Natural killer cell (primary cell): ENCODE measurements at regions not wholly inside any gene's neighbourhood (a gene's known extent, or its start where the extent isn't known, plus 50 kb on each side); places are given as distances from the start of the nearest gene placed in this dataset.

Experiments
- ATAC-seq, 3 donors: fragments of 150-1000 bp in 2 of 3; fragments of 200-7000 bp in 1 of 3; cut with Tn5 transposase; 1 replicate in 1 of 3; 2 replicates in 2 of 3; pipeline ENCODE4 v1.10.0; 2021; ENCODE audit warnings: mild to moderate bottlenecking in 2 of 3, moderate library complexity in 2 of 3
- DNase-seq, 2 donors: peaks; one replicate each; pipeline versions ENCODE4 v3.0.0 to v3.0.0-alpha.2; 2013 to 2021; ENCODE audit warnings: mixed read lengths in 1 of 2
- H3K27ac ChIP-seq: one replicate; pipeline ENCODE4 v1.5.1; 2013; ENCODE audit warnings: mild to moderate bottlenecking, low read length
- H3K27me3 ChIP-seq: one replicate; pipeline ENCODE4 v1.6.1; 2013; ENCODE audit warnings: low read length; ENCODE audit not compliant: control insufficient read depth, insufficient read depth
- H3K36me3 ChIP-seq: one replicate; pipeline ENCODE4 v1.6.1; 2013; ENCODE audit warnings: low read length; ENCODE audit not compliant: control insufficient read depth, insufficient read depth
- H3K4me1 ChIP-seq: one replicate; pipeline ENCODE4 v1.6.1; 2013; ENCODE audit warnings: low read length; ENCODE audit not compliant: control insufficient read depth, insufficient read depth
- H3K4me3 ChIP-seq: one replicate; pipeline ENCODE4 v1.5.1; 2013; ENCODE audit warnings: low read length
- H3K9me3 ChIP-seq: one replicate; pipeline ENCODE4 v1.6.1; 2013; ENCODE audit warnings: low read length; ENCODE audit not compliant: control insufficient read depth, insufficient read depth
- H3K27ac Mint-ChIP-seq, 2 donors: one replicate each; pipeline ENCODE4 v1.8.0; 2022; ENCODE audit warnings: mild to moderate bottlenecking in 2 of 2, mixed read lengths in 2 of 2, moderate library complexity in 1 of 2
- H3K27me3 Mint-ChIP-seq, 2 donors: one replicate each; pipeline ENCODE4 v1.8.0; 2022; ENCODE audit warnings: low read depth in 2 of 2, mixed read lengths in 2 of 2
- H3K36me3 Mint-ChIP-seq: one replicate; pipeline ENCODE4 v1.8.0; 2022; ENCODE audit warnings: mixed read lengths
- H3K4me1 Mint-ChIP-seq, 2 donors: one replicate each; pipeline ENCODE4 v1.8.0; 2022; ENCODE audit warnings: mixed read lengths in 2 of 2
- H3K4me3 Mint-ChIP-seq: one replicate; pipeline ENCODE4 v1.8.0; 2022; ENCODE audit warnings: mild to moderate bottlenecking, moderate library complexity, mixed read lengths
- H3K9me3 Mint-ChIP-seq, 2 donors: one replicate each; pipeline ENCODE4 v1.8.0; 2022; ENCODE audit warnings: mixed read lengths in 2 of 2
- WGBS: methylation state at CpG from one replicate; pipeline ENCODE4 v1.1.7; 2013; ENCODE audit warnings: missing lambda C conversion rate; ENCODE audit not compliant: insufficient coverage; 5-methylcytosine and 5-hydroxymethylcytosine counted together
- intact Hi-C: fragments of 100-400 bp; cut with micrococcal nuclease; formaldehyde crosslinking; loops from one replicate; pipeline ENCODE4 v1.14.2; 2022
- TF ChIP-seq, protein P1 (sequence below): fragments of 200-600 bp; IDR thresholded peaks from one replicate; pipeline ENCODE4 v1.8.0; 2022; ENCODE audit warnings: antibody characterized with exemption

DNA sequence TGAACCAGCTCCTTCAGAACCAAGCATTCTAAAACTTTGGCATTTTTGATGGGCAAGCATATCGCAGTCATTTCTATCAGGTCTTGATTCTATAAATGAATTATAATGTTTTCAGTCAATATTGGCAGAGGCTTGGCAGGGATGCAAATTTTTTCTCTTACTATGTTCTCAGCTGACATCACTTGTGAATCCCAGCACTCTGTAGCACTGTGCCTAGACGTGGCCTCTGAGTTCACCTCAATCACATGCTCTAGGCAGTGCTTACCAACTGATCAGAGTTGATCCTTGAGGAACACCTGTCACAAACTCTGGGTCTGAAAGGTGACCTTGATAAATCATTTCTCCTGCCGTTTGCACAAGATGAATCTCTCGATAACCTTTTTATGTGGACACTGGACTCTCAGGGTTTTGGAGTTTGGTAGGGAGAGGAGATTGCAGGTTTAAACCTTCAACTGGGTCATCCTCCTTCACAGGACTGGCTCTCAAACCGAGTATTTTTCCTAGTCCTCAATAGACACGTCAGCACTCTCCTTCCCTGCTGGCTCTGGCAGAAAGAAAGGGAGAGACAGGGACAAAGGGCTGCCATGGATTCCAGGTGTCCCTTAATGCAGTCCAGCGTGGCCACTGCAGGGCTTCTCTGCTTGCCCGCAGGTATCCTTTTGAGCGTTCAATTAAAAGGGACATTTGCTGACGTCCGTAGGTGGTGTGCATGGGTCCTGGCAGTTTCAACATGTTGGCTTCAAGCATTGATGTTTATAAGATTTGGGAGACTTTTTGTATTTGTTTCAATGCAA lies 222.3 kb upstream of the CMC1 start:
- no peak overlapping the region for H3K27ac Mint-ChIP-seq
- Histone ChIP-seq H3K36me3 (no peaks in the 10 kb centered on the region), H3K27ac (no peak overlapping the region), H3K27me3 (no peaks in the 10 kb centered on the region), H3K4me3 (no peak overlapping the region), H3K4me1 (no peaks in the 10 kb centered on the region), H3K9me3 (no peaks in the 10 kb centered on the region)
- H3K27me3 Mint-ChIP-seq = no peaks in the 10 kb centered on the region
- peaks cover 6 to 9% of the 10 kb centered on the region in 2 donors for H3K4me1 Mint-ChIP-seq
- 87% methylated on average over 11 of the region's 11 CpGs for WGBS
- ATAC-seq (no peak), DNase-seq (no peak)
- intact Hi-C loops = no loop called here
- H3K36me3 Mint-ChIP-seq = peaks cover 8% of the 10 kb centered on the region
- no peak overlapping the region for H3K4me3 Mint-ChIP-seq
- TF ChIP-seq, protein P1, sequence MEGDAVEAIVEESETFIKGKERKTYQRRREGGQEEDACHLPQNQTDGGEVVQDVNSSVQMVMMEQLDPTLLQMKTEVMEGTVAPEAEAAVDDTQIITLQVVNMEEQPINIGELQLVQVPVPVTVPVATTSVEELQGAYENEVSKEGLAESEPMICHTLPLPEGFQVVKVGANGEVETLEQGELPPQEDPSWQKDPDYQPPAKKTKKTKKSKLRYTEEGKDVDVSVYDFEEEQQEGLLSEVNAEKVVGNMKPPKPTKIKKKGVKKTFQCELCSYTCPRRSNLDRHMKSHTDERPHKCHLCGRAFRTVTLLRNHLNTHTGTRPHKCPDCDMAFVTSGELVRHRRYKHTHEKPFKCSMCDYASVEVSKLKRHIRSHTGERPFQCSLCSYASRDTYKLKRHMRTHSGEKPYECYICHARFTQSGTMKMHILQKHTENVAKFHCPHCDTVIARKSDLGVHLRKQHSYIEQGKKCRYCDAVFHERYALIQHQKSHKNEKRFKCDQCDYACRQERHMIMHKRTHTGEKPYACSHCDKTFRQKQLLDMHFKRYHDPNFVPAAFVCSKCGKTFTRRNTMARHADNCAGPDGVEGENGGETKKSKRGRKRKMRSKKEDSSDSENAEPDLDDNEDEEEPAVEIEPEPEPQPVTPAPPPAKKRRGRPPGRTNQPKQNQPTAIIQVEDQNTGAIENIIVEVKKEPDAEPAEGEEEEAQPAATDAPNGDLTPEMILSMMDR = no peak
- H3K9me3 Mint-ChIP-seq = peaks cover 2 to 6% of the 10 kb centered on the region in 2 donors

DNA sequence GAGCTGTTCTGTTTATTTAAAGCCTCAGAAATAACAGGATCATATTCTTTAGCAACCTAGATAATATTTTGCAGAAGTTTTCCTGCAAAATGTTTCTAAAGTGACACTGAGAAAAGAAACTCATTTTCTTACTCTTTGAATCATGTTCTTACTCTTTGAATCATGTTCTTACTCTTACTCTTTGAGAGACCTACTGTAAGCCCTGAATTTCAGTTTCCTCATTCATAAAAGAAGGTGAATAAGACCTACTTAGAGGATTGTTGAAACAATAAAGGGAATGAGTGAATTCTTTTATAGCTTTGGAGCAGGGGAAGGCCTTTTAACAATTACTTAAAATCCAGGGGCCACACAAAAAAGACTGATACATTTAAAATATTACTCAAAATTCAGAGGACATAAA lies 221.7 kb upstream of the CMC1 start:
- Mint-ChIP-seq H3K4me1 (peaks cover 6 to 8% of the 10 kb centered on the region in 2 donors), H3K27me3 (no peaks in the 10 kb centered on the region), H3K27ac (no peak overlapping the region), H3K4me3 (no peak overlapping the region), H3K36me3 (peaks cover 9% of the 10 kb centered on the region), H3K9me3 (peaks cover 2 to 6% of the 10 kb centered on the region in 2 donors)
- no peaks in the 10 kb centered on the region for H3K36me3 ChIP-seq
- TF ChIP-seq, protein P1 = no peak
- no peak overlapping the region for H3K4me3 ChIP-seq
- no peaks in the 10 kb centered on the region for H3K27me3 ChIP-seq
- DNase-seq (no peak), ATAC-seq (no peak)
- no peak overlapping the region for H3K27ac ChIP-seq
- no peaks in the 10 kb centered on the region for H3K4me1 ChIP-seq
- peaks cover 6% of the 10 kb centered on the region for H3K9me3 ChIP-seq
- intact Hi-C loops = no loop called here

DNA sequence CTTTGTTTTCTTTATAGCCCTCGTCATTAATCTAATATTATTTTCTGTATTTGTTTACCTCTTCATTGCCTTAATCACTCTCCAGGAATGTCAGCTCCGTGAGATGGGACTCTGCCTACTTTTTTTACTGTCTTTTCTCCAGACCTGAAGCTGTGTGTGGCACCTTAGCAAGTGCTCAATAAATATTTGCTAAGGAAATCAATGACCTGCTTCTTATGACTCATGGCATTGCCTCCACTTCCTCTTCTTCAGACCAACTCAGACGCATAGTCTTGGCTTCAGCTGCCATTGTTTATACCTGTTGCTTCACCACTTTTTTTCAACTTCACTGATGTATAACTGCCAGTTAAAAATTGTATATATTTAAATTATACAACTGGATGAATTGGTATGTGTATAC lies 218.5 kb upstream of the CMC1 start:
- peaks cover 10% of the 10 kb centered on the region for H3K9me3 ChIP-seq
- H3K4me3 ChIP-seq = no peak overlapping the region
- Mint-ChIP-seq H3K9me3 (peaks cover 2 to 6% of the 10 kb centered on the region in 2 donors), H3K36me3 (peaks cover 9% of the 10 kb centered on the region), H3K4me1 (peaks cover 0 to 5% of the 10 kb centered on the region in 2 donors), H3K4me3 (no peak overlapping the region), H3K27ac (no peak overlapping the region), H3K27me3 (no peaks in the 10 kb centered on the region)
- H3K27me3 ChIP-seq = no peaks in the 10 kb centered on the region
- H3K4me1 ChIP-seq = no peaks in the 10 kb centered on the region
- DNase-seq (no peak), ATAC-seq (no peak)
- H3K36me3 ChIP-seq = no peaks in the 10 kb centered on the region
- WGBS = 81% methylated on average over 3 of the region's 3 CpGs
- TF ChIP-seq, protein P1 = no peak
- no peak overlapping the region for H3K27ac ChIP-seq
- intact Hi-C loops = no loop called here

DNA sequence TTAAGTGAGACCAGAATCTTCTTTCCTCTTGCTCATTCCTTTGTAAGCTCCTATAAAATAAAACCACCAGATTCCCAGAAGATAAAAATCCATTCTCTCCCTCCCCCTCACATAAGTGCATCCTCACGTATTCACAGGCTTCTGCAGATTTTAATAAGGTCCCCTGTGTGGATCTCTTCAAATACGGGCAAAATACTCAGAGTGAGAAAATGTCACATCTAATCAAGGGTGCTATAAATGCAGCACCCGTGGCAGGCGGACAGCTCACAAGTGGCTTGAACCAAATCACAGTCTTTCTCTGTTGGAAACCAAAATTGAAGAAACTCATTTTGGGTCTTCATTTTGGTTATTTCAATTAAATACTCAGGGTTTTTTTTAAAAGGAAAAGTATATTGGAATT lies 212.9 kb upstream of the CMC1 start:
- Mint-ChIP-seq H3K9me3 (peaks cover 5 to 17% of the 10 kb centered on the region in 2 donors), H3K27ac (no peak overlapping the region), H3K4me1 (no peaks in the 10 kb centered on the region), H3K36me3 (peaks cover 19% of the 10 kb centered on the region), H3K27me3 (peaks cover 0 to 5% of the 10 kb centered on the region in 2 donors), H3K4me3 (no peak overlapping the region)
- ATAC-seq = no peak
- H3K36me3 ChIP-seq = no peaks in the 10 kb centered on the region
- H3K27me3 ChIP-seq = no peaks in the 10 kb centered on the region
- no peak for DNase-seq
- intact Hi-C loops = no loop called here
- H3K27ac ChIP-seq = no peak overlapping the region
- no peak overlapping the region for H3K4me3 ChIP-seq
- peaks cover 20% of the 10 kb centered on the region for H3K9me3 ChIP-seq
- WGBS = 58% methylated on average over 4 of the region's 4 CpGs
- no peaks in the 10 kb centered on the region for H3K4me1 ChIP-seq
- TF ChIP-seq, protein P1 = no peak
